Breast epithelium (tissue), 3 donors: ENCODE measurements at regions not wholly inside any gene's neighbourhood (a gene's known extent, or its start where the extent isn't known, plus 50 kb on each side); places are given as distances from the start of the nearest gene placed in this dataset.

Source experiments
- POLR2A ChIP-seq: fragments of 450-650 bp; IDR thresholded peaks from one replicate; pipeline ENCODE4 v1.6.1; 2016; ENCODE audit warnings: antibody characterized with exemption, mild to moderate bottlenecking, moderate library complexity
- POLR2AphosphoS5 ChIP-seq, 3 donors: sonication (generic); formaldehyde crosslinking; IDR thresholded peaks; one replicate each; pipeline ENCODE4 v1.6.1; 2017; ENCODE audit warnings: antibody characterized with exemption in 3 of 3
- TF ChIP-seq, protein P1 (sequence below), 3 donors: fragments of 450-650 bp; IDR thresholded peaks; one replicate each; pipeline ENCODE4 v1.5.1; 2016 to 2017; ENCODE audit warnings: antibody characterized with exemption in 3 of 3, mild to moderate bottlenecking in 3 of 3, moderate library complexity in 3 of 3

DNA sequence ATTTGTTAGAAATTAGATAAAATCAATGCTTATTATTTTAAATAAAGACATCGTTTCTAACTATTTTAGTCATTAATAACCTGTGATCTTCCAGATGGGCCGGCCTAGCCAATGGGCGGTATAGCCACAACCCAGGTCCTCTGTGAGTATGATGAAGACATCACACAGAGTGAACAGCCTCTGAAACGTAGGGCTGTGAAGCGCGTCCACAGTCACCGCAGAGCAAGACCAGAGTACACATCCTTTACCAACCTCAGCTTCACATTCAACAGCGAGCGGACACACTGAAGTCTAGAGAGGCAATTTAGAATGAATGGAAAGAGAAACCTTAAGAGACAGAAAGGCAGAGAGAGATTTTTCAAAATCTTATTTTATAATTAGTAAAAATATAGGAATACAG, 125.0 kb upstream of the RPS6KA2 start:
- TF ChIP-seq, protein P1, sequence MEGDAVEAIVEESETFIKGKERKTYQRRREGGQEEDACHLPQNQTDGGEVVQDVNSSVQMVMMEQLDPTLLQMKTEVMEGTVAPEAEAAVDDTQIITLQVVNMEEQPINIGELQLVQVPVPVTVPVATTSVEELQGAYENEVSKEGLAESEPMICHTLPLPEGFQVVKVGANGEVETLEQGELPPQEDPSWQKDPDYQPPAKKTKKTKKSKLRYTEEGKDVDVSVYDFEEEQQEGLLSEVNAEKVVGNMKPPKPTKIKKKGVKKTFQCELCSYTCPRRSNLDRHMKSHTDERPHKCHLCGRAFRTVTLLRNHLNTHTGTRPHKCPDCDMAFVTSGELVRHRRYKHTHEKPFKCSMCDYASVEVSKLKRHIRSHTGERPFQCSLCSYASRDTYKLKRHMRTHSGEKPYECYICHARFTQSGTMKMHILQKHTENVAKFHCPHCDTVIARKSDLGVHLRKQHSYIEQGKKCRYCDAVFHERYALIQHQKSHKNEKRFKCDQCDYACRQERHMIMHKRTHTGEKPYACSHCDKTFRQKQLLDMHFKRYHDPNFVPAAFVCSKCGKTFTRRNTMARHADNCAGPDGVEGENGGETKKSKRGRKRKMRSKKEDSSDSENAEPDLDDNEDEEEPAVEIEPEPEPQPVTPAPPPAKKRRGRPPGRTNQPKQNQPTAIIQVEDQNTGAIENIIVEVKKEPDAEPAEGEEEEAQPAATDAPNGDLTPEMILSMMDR (IDR thresholded peaks at IDR 0.05): no peak
- no peak for TF ChIP-seq POLR2A
- TF ChIP-seq POLR2AphosphoS5 (IDR thresholded peaks at IDR 0.05): no peak
